ENCODE measurements at regions not wholly inside any gene's neighbourhood (a gene's known extent, or its start where the extent isn't known, plus 50 kb on each side); places are given as distances from the start of the nearest gene placed in this dataset.

DNA sequence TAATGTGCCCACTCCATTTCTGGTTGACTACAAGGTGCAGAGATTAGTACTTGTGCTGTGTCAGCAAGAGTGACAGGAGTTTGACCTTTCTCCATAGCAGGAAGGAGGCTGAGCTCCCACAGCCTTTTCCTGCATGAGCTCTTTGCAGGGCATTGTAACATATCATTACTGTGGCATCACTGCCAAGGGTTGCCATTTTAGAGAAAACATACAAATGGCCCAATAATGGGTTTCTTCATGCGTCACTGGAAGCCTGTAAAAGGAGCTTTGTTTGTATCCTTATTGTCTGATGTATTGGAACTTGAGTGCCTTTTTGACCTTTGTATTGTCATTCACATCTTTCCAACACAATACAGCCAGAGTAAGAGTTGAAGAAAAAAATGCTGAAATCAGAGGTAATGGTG, 323.0 kb upstream of the CDIN1 start:
- Histone ChIP-seq H3K9me3 (no peaks in the 10 kb centered on the region), H3K27me3 (no peaks in the 10 kb centered on the region), H3K36me3 (no peaks in the 10 kb centered on the region), H3K4me1 (no peaks in the 10 kb centered on the region), H3K4me3 (ENCODE audit: low read depth, low read length) (no peak overlapping the region)
- no peak for DNase-seq
- TF ChIP-seq, protein P1, sequence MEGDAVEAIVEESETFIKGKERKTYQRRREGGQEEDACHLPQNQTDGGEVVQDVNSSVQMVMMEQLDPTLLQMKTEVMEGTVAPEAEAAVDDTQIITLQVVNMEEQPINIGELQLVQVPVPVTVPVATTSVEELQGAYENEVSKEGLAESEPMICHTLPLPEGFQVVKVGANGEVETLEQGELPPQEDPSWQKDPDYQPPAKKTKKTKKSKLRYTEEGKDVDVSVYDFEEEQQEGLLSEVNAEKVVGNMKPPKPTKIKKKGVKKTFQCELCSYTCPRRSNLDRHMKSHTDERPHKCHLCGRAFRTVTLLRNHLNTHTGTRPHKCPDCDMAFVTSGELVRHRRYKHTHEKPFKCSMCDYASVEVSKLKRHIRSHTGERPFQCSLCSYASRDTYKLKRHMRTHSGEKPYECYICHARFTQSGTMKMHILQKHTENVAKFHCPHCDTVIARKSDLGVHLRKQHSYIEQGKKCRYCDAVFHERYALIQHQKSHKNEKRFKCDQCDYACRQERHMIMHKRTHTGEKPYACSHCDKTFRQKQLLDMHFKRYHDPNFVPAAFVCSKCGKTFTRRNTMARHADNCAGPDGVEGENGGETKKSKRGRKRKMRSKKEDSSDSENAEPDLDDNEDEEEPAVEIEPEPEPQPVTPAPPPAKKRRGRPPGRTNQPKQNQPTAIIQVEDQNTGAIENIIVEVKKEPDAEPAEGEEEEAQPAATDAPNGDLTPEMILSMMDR (IDR thresholded peaks at IDR 0.05; ENCODE audit: low read depth, low read length), result no peak

DNA sequence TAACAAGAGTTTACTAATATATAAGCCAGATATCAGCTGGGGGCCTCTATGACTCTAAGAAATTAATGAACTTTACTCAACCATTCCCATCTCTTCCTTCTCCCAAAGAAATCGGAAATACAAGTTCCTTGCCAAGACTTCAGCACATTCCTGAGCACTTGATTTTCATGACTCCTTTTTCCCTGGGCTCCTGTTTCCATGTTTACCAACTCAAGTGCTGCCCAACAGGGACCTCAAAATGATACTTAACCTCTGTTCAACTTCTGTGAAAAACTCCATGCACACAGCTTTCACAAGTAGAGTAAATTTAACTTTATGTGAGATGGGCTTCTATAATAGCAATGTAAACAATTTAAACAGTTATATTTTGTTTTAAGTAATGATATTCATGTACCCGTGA, 315.8 kb upstream of the CDIN1 start:
- TF ChIP-seq, protein P1 (IDR thresholded peaks at IDR 0.05; ENCODE audit: low read depth, low read length), result no peak
- Histone ChIP-seq H3K9me3 (no peaks in the 10 kb centered on the region), H3K4me1 (no peaks in the 10 kb centered on the region), H3K27me3 (no peaks in the 10 kb centered on the region), H3K4me3 (ENCODE audit: low read depth, low read length) (no peak overlapping the region), H3K36me3 (no peaks in the 10 kb centered on the region)
- DNase-seq, result no peak

DNA sequence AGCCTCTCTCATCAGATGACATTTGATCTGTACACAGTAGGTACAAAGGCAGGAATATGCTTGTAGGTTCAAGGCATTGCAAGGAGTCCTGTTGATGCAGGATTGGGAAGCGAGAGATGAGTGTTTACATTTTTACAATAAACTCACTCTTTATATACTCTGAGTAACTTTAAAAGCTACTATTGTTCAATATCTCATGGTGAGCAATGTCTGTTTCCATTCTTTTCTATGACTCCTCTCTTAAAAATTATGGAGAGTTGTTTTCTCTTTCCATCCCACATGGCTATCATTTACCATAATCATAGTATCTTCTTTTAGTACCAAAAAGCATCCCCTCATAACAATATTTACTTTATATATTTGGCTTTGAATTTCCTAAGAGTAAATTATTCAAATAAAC, 314.0 kb upstream of the CDIN1 start:
- H3K4me3 ChIP-seq (ENCODE audit: low read depth, low read length), result no peak overlapping the region
- DNase-seq, result no peak

DNA sequence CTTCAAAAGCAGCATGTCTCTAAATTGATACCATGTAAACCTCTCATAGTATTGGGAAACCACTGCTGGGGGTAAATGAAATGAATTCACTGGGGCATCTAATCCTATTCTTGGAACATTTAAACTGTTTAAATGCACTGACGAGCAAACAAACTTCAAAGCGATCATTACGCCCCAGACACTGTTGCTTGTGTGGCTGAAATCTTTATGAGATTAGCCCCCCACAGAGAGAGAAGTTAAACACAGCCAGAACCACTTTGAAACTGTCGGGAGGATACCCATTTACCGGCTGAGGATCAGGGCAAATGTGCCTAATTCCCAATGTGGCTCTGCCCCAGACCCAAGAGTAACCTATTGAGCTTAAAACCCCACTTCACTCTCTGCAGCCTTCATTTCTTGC, 308.4 kb upstream of the CDIN1 start:
- no peaks in the 10 kb centered on the region for H3K36me3 ChIP-seq
- H3K4me3 ChIP-seq (ENCODE audit: low read depth, low read length), result no peak overlapping the region
- H3K27me3 ChIP-seq, result no peaks in the 10 kb centered on the region
- DNase-seq, result no peak
- TF ChIP-seq, protein P1 (IDR thresholded peaks at IDR 0.05; ENCODE audit: low read depth, low read length), result no peak
- no peaks in the 10 kb centered on the region for H3K9me3 ChIP-seq
- H3K4me1 ChIP-seq, result no peaks in the 10 kb centered on the region

More for the DNA sequence above, 314.0 kb upstream of the CDIN1 start:
- TF ChIP-seq, protein P1 (IDR thresholded peaks at IDR 0.05; ENCODE audit: low read depth, low read length), result no peak
- Histone ChIP-seq H3K36me3 (no peaks in the 10 kb centered on the region), H3K27me3 (no peaks in the 10 kb centered on the region), H3K9me3 (no peaks in the 10 kb centered on the region), H3K4me1 (no peaks in the 10 kb centered on the region)

DNA sequence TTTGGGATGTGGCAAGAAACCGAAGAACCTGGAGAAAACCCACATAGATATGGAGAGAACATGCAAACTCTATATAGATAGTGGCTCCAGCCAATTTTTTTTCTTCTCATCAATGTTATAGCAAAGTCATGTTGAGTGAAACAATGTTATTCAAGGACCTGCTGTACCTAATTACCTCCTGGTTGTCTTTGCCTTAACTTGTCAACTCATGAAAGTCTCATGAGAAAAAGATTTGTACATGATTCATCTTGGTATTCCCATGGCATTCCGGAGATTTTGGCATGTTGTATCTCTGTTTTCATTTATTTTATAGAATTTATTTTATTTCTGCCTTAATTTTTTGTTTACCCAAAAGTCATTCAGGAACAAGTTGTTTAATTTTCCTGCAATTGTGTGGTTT, 303.8 kb upstream of the CDIN1 start:
- no peaks in the 10 kb centered on the region for H3K4me1 ChIP-seq
- TF ChIP-seq, protein P1 (IDR thresholded peaks at IDR 0.05; ENCODE audit: low read depth, low read length), result no peak
- H3K27me3 ChIP-seq, result no peaks in the 10 kb centered on the region
- H3K36me3 ChIP-seq, result no peaks in the 10 kb centered on the region
- DNase-seq, result no peak
- no peaks in the 10 kb centered on the region; the same call in 1 of the 2 replicates for H3K9me3 ChIP-seq
- no peak overlapping the region for H3K4me3 ChIP-seq (ENCODE audit: low read depth, low read length)

DNA sequence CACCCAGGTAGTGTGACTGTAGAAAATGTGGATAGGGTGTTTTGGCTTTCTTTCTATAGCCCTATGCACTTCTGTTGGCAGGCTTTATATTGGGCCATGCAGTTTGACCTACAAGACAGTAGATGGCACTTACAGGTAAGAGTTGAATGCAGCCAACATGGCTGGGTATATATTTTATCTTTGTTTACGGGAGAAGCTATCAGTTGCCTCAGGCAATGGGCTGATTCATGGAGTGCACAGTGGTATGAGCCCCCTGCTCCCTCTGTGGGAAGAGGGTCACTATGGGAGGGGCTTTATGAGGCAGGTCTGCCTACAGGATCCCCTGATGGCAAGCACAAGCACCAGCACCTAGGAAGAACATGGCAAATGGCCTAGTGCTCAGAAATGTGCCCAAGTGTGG, 301.2 kb upstream of the CDIN1 start:
- Histone ChIP-seq H3K4me1 (no peaks in the 10 kb centered on the region), H3K4me3 (ENCODE audit: low read depth, low read length) (no peak overlapping the region), H3K36me3 (no peaks in the 10 kb centered on the region), H3K9me3 (no peaks in the 10 kb centered on the region; the same call in 1 of the 2 replicates), H3K27me3 (no peaks in the 10 kb centered on the region)
- TF ChIP-seq, protein P1 (IDR thresholded peaks at IDR 0.05; ENCODE audit: low read depth, low read length), result peak; percentile 63
- peak; percentile 68 for DNase-seq

All from BE2C (cell line).